ENCODE measurements at regions not wholly inside any gene's neighbourhood (a gene's known extent, or its start where the extent isn't known, plus 50 kb on each side); places are given as distances from the start of the nearest gene placed in this dataset.

GRCh38 chr12:84135586-84136279 is 776.9 kb downstream of the SLC6A15 start:
- TF ChIP-seq ZNF274 (IDR thresholded peaks at IDR 0.05; ENCODE audit: low read depth, low read length) = no peak
- TF ChIP-seq YY1 (IDR thresholded peaks at IDR 0.05; ENCODE audit: insufficient read depth, insufficient read length) = no peak
